Astrocyte (in vitro differentiated cells and primary cell): ENCODE measurements at regions not wholly inside any gene's neighbourhood (a gene's known extent, or its start where the extent isn't known, plus 50 kb on each side); places are given as distances from the start of the nearest gene placed in this dataset.
"Not testable (repeated sequence)": the region's sequence is repeated elsewhere in the genome, so short reads cannot be mapped to it uniquely, and the experiment has no call there.

ENCODE experiments used
- CTCF ChIP-seq: IDR thresholded peaks from 2 replicates; pipeline ENCODE4 v1.5.1; 2011; ENCODE audit warnings: low read depth, mild to moderate bottlenecking, inconsistent platforms, low read length, moderate library complexity; ENCODE audit not compliant: insufficient read depth
- EZH2 ChIP-seq: IDR thresholded peaks from 2 replicates; pipeline ENCODE4 v1.6.1; 2012; ENCODE audit warnings: mild to moderate bottlenecking, low read length, inconsistent platforms; ENCODE audit not compliant: insufficient read depth

GRCh38 chr1:805310-805709 is 118.4 kb upstream of the SAMD11 start:
- TF ChIP-seq EZH2, CTCF: not testable (repeated sequence)
